Vagina (tissue), 2 donors: ENCODE measurements at regions not wholly inside any gene's neighbourhood (a gene's known extent, or its start where the extent isn't known, plus 50 kb on each side); places are given as distances from the start of the nearest gene placed in this dataset.
"Not testable (repeated sequence)": the region's sequence is repeated elsewhere in the genome, so short reads cannot be mapped to it uniquely, and the experiment has no call there.

Source experiments
- DNase-seq, 2 donors: peaks; one replicate each; pipeline ENCODE4 v3.0.0-alpha.2; 2017; ENCODE audit errors: extremely low spot score in 2 of 2
- H3K27ac ChIP-seq: fragments of 200-600 bp; sonication (generic); one replicate; pipeline ENCODE4 v1.5.1; 2019
- H3K27me3 ChIP-seq: fragments of 200-600 bp; sonication (generic); one replicate; pipeline ENCODE4 v1.5.1; 2019
- H3K36me3 ChIP-seq, 2 donors: fragments of 200-600 bp; sonication (generic); one replicate each; pipeline ENCODE4 v1.5.1; 2017 to 2019
- H3K4me1 ChIP-seq: fragments of 200-600 bp; sonication (generic); one replicate; pipeline ENCODE4 v1.5.1; 2019
- H3K4me3 ChIP-seq, 2 donors: fragments of 200-600 bp; sonication (generic); 1 replicate in 1 of 2; 2 replicates in 1 of 2; pipeline ENCODE4 v1.5.1; 2016 to 2019
- H3K9me3 ChIP-seq: fragments of 200-600 bp; sonication (generic); one replicate; pipeline ENCODE4 v1.5.1; 2019
- POLR2A ChIP-seq, 2 donors: fragments of 450-650 bp; IDR thresholded peaks; one replicate each; pipeline ENCODE4 v1.6.1; 2017; ENCODE audit warnings: antibody characterized with exemption in 2 of 2, mild to moderate bottlenecking in 2 of 2, moderate library complexity in 2 of 2
- POLR2AphosphoS5 ChIP-seq, 2 donors: sonication (generic); formaldehyde crosslinking; IDR thresholded peaks; one replicate each; pipeline ENCODE4 v1.9.0; 2017; ENCODE audit warnings: antibody characterized with exemption in 2 of 2, mild to moderate bottlenecking in 2 of 2, low read depth in 1 of 2; ENCODE audit not compliant: insufficient read depth in 1 of 2
- intact Hi-C: fragments of 100-400 bp; cut with DNase I; formaldehyde crosslinking; loops from one replicate; pipeline ENCODE4 v1.15.1; 2023
- TF ChIP-seq, protein P1 (sequence below), 3 experiments: fragments of 450-650 bp in 2 of 3; fragments of 200-600 bp in 1 of 3; sonication (generic) in 1 of 3; IDR thresholded peaks; one replicate each; pipeline ENCODE4 v1.5.1; 2017 to 2019; ENCODE audit warnings: antibody characterized with exemption in 3 of 3, mild to moderate bottlenecking in 2 of 3, moderate library complexity in 2 of 3

DNA sequence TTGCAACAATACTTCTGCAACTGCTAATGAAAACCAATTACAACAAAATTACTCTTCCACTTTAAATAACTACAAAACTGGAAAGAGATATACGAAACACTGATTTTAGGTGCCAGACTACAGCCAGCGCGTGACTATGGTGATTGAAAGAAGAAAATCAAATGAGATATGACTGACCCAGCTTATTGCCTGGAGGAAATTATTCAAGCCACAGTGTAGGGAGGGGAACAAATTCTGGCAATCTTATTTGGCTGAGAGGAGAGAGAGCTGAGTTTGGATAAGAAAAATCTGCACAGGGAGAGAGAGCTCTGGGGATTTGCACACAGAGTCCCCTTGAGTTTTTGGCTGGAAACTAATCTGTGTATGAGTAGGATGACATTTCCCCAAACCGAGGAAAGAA lies 470.3 kb upstream of the FRG2C start:
- TF ChIP-seq, protein P1, sequence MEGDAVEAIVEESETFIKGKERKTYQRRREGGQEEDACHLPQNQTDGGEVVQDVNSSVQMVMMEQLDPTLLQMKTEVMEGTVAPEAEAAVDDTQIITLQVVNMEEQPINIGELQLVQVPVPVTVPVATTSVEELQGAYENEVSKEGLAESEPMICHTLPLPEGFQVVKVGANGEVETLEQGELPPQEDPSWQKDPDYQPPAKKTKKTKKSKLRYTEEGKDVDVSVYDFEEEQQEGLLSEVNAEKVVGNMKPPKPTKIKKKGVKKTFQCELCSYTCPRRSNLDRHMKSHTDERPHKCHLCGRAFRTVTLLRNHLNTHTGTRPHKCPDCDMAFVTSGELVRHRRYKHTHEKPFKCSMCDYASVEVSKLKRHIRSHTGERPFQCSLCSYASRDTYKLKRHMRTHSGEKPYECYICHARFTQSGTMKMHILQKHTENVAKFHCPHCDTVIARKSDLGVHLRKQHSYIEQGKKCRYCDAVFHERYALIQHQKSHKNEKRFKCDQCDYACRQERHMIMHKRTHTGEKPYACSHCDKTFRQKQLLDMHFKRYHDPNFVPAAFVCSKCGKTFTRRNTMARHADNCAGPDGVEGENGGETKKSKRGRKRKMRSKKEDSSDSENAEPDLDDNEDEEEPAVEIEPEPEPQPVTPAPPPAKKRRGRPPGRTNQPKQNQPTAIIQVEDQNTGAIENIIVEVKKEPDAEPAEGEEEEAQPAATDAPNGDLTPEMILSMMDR (IDR thresholded peaks at IDR 0.05): no peak
- TF ChIP-seq POLR2AphosphoS5 (IDR thresholded peaks at IDR 0.05; ENCODE audit: insufficient read depth in 1 of 2, low read depth in 1 of 2) (no peak), POLR2A (IDR thresholded peaks at IDR 0.05) (no peak)
- DNase-seq: no peak
- Histone ChIP-seq H3K36me3 (no peaks in the 10 kb centered on the region), H3K27me3 (no peaks in the 10 kb centered on the region), H3K27ac (no peak overlapping the region), H3K4me1 (no peaks in the 10 kb centered on the region), H3K9me3 (no peaks in the 10 kb centered on the region), H3K4me3 (no peak overlapping the region)
- intact Hi-C loops: no loop called here

DNA sequence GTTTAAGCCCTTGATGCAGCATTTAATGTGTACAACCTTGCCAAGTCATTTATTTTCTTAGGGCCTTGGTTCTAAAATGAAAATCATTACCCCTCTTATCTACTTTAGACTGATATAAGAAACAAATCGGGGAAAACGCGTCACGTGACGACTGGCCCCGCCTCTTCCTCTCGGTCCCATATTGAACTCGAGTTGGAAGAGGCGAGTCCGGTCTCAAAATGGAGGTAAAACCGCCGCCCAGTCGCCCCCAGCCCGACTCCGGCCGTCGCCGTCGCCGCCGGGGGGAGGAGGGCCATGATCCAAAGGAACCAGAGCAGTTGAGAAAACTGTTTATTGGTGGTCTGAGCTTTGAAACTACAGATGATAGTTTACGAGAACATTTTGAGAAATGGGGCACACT lies 449.8 kb upstream of the FRG2C start:
- DNase-seq, H3K27me3 ChIP-seq, H3K27ac ChIP-seq, H3K4me1 ChIP-seq, H3K9me3 ChIP-seq, H3K36me3 ChIP-seq, H3K4me3 ChIP-seq, intact Hi-C loops: not testable (repeated sequence)

DNA sequence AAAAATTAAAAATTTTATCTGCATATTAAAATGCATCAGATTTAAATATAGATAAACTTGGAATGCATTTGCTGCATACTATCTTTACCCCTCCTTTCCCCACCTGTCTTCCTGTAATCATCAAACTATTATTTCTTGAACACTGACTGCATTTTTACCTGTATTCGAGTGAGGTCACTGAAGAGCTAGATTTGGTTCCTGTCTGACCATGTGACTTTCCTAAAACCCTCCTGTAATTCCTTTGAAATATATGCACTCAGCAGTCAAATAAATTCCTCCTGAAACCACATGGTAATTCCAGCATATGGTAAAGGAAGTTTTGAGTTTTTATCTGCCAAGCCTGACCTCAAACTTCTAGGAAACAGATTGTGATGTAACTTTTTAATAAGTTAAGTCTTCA lies 445.6 kb upstream of the FRG2C start:
- TF ChIP-seq POLR2AphosphoS5 (IDR thresholded peaks at IDR 0.05; ENCODE audit: insufficient read depth in 1 of 2, low read depth in 1 of 2): no peak
- TF ChIP-seq, protein P1 (IDR thresholded peaks at IDR 0.05): no peak
- TF ChIP-seq POLR2A (IDR thresholded peaks at IDR 0.05): no peak
- Histone ChIP-seq H3K4me1 (no peaks in the 10 kb centered on the region), H3K27me3 (no peaks in the 10 kb centered on the region), H3K4me3 (no peak overlapping the region), H3K27ac (no peak overlapping the region), H3K9me3 (no peaks in the 10 kb centered on the region), H3K36me3 (no peaks in the 10 kb centered on the region)
- intact Hi-C loops: no loop called here
- no peak for DNase-seq

DNA sequence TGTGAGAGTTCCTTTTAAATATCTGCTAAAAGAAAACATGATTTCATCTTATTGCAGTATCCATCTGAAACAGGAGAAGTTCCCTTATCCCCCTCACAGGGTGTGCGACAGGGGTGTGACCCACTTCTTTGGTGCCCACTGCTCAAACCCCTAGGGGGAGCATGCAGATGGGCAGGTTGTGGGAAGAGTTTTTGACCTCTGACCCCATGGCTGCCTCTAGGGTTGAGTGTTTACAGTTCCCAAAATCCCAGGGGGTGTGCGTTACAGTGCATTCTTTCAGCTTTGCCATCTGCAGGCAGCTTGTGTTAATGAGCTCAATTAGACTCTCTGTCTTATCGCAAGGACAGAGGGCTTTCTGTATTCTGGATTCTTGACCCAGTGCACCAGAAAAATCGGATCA lies 443.2 kb upstream of the FRG2C start:
- Histone ChIP-seq H3K4me3 (no peak overlapping the region), H3K9me3 (no peaks in the 10 kb centered on the region), H3K27ac (no peak overlapping the region), H3K4me1 (no peaks in the 10 kb centered on the region), H3K27me3 (no peaks in the 10 kb centered on the region), H3K36me3 (no peaks in the 10 kb centered on the region)
- no peak for DNase-seq
- intact Hi-C loops: no loop called here
- TF ChIP-seq POLR2AphosphoS5 (IDR thresholded peaks at IDR 0.05; ENCODE audit: insufficient read depth in 1 of 2, low read depth in 1 of 2) (no peak), POLR2A (IDR thresholded peaks at IDR 0.05) (no peak)
- TF ChIP-seq, protein P1 (IDR thresholded peaks at IDR 0.05): no peak

DNA sequence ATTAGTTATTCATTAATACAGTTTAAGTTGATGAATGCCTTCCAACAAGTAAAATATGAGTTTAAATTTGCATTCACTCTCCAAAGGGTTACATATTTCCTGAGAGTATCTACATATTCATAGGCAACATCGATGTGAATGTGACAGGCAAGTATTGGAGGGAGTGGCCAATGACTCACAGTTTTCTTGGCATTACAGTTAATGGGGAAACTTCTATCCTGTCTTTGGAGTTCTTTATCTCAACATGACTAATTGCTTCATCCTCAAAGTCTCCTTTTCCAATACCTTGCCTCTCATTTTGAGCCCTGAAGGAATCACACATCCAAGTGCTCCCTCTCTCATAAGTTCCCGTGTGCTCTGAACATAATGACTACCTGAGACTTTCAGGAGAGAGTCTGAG lies 439.7 kb upstream of the FRG2C start:
- no peak for TF ChIP-seq POLR2AphosphoS5 (IDR thresholded peaks at IDR 0.05; ENCODE audit: insufficient read depth in 1 of 2, low read depth in 1 of 2)
- TF ChIP-seq POLR2A (IDR thresholded peaks at IDR 0.05): no peak
- TF ChIP-seq, protein P1 (IDR thresholded peaks at IDR 0.05): no peak
- no peaks in the 10 kb centered on the region for H3K27me3 ChIP-seq
- intact Hi-C loops: no loop called here
- H3K27ac ChIP-seq: no peak overlapping the region
- H3K36me3 ChIP-seq: no peaks in the 10 kb centered on the region
- no peak for DNase-seq
- no peaks in the 10 kb centered on the region for H3K4me1 ChIP-seq
- H3K9me3 ChIP-seq: no peaks in the 10 kb centered on the region
- H3K4me3 ChIP-seq: no peak overlapping the region

DNA sequence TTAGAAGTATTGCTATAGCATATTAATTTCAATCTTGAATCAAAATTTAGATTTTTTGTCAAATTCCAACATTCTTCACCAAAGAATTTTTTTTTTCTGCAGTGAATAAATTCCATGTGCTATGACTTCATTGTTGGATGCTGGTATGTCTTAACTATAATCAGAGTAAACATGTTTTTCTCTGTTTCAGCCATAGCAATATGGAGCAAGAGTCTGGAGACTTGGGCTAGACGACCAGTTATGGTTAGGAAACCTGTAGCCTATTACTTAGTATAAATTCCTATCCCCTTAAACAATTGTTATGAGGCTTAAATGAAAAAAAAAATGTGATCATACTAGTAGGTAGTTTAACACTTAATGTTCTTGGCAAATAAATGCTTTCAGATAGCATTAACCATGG lies 431.9 kb upstream of the FRG2C start:
- Histone ChIP-seq H3K27me3 (no peaks in the 10 kb centered on the region), H3K27ac (no peak overlapping the region), H3K36me3 (no peaks in the 10 kb centered on the region), H3K4me3 (no peak overlapping the region), H3K4me1 (no peaks in the 10 kb centered on the region), H3K9me3 (no peaks in the 10 kb centered on the region)
- DNase-seq: no peak
- TF ChIP-seq, protein P1 (IDR thresholded peaks at IDR 0.05): no peak
- TF ChIP-seq POLR2AphosphoS5 (IDR thresholded peaks at IDR 0.05; ENCODE audit: insufficient read depth in 1 of 2, low read depth in 1 of 2) (no peak), POLR2A (IDR thresholded peaks at IDR 0.05) (no peak)
- intact Hi-C loops: no loop called here
